ENCODE measurements at regions not wholly inside any gene's neighbourhood (a gene's known extent, or its start where the extent isn't known, plus 50 kb on each side); places are given as distances from the start of the nearest gene placed in this dataset.

DNA sequence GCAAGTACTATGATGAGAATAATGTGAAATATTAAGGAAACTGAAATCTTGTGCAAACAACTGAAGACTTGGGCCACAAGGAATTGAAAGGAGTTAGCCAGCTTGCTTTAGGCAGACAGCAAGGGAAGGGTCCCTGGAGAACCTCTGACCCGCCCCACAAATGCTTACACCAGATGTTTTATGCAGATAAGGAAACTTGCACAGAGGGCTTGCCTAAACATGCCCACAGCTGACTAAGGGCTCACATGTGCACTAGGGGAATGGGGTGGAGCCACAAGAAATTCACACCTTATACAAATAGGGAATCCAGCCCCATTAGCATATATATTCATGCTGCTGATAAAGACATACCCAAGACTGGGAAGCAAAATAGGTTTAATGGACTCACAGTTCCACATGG is 86.1 kb upstream of the CYYR1 start:
- no peak for DNase-seq (ENCODE audit: extremely low read depth in 1 of 2, low read depth in 1 of 2)

- no peak for DNase-seq (ENCODE audit: extremely low read depth in 1 of 2, low read depth in 1 of 2)
Measured at GRCh38 chr21:26655460-26655859, 82.4 kb upstream of the CYYR1 start.

GRCh38 chr21:26653430-26653829 is 80.3 kb upstream of the CYYR1 start:
- no peak for DNase-seq (ENCODE audit: extremely low read depth in 1 of 2, low read depth in 1 of 2)

DNA sequence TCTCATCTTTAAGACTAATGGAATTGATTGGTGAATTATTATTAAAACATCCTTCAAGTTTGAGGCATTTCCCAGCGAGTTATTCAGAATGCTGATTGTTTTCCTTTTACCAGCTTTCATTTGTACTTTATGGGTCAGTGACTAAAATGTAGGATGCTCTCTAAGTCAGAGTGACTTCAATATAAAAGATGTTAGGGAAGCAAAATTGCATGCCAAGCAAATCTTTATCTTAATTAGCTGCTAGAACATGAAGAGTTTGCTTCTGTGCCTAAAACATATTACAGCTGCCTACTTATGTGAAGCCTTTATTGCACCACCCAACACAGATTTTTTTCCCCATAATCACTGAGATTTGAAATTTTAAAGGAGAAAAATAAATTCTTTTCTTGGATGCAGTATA is 79.8 kb upstream of the CYYR1 start:
- no peak for DNase-seq (ENCODE audit: extremely low read depth in 1 of 2, low read depth in 1 of 2)

DNA sequence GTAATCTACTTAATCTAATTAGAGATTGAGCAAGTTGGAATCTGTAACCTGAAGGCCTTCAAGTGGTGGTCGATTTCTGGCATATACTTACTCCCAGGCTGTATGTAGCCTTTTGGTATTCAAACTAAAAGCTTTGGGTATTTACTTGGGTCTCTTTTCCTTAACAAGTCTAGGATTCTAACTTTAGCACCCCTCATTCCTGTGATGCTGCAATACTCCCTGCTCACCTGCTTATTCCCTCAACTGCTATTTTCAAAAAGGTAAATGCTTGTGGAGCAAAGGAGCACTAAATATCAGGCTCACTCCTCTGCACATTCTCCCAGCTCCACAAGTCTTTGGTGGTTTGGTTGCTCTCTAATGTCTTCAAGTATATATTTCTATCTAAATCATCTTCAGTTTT is 68.0 kb upstream of the CYYR1 start:
- DNase-seq (ENCODE audit: extremely low read depth in 1 of 2, low read depth in 1 of 2), result no peak

DNA sequence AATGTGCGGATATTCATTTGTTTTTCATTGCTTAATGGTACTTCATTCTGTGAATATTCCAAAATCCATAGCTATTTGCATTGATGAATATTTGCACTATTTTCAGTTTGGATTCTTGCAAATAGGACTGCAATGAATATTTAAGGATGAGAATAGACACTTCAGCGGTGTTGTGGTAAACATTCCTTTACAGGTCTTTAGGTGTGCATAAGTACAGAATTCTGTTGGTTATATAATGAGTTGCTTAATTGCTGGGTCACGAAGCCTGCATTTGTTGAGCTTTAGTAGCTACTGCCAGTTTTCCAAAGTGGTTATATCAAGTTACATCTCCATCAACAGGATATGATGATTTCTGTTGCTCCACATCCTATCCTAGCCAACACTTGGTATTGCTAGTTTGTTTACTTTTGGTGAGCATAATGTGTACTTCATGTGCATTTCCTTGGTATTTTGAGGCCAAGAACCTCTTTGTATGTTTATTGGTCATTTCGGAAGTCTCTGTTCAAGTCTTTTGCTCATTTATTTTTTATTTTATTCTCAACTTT is 64.2 kb upstream of the CYYR1 start:
- no peak for DNase-seq (ENCODE audit: extremely low read depth in 1 of 2, low read depth in 1 of 2)

- DNase-seq (ENCODE audit: extremely low read depth in 1 of 2, low read depth in 1 of 2), result no peak
Measured at GRCh38 chr21:26635681-26636080, 62.6 kb upstream of the CYYR1 start.

GRCh38 chr21:26632691-26633090 is 59.6 kb upstream of the CYYR1 start:
- no peak for DNase-seq (ENCODE audit: extremely low read depth in 1 of 2, low read depth in 1 of 2)

GRCh38 chr21:26626187-26626586 is 53.1 kb upstream of the CYYR1 start:
- DNase-seq (ENCODE audit: extremely low read depth in 1 of 2, low read depth in 1 of 2), result no peak

- no peak for DNase-seq (ENCODE audit: extremely low read depth in 1 of 2, low read depth in 1 of 2)
Measured at GRCh38 chr21:26624983-26625519, 52.0 kb upstream of the CYYR1 start.

Measured in stimulated activated CD8-positive, alpha-beta memory T cell treated with anti-CD3 and anti-CD28 coated beads, Interleukin-7, amount 100 ng/mL, for 48 hours (primary cell).